GM12864 (cell line): ENCODE measurements at regions not wholly inside any gene's neighbourhood (a gene's known extent, or its start where the extent isn't known, plus 50 kb on each side); places are given as distances from the start of the nearest gene placed in this dataset.

Source experiments
- DNase-seq: peaks from one replicate; pipeline ENCODE4 v3.0.0-alpha.2; 2011; ENCODE audit warnings: low read depth
- H3K4me3 ChIP-seq: 2 replicates; pipeline ENCODE4 v1.5.1; 2011; ENCODE audit warnings: mild to moderate bottlenecking, low read depth, low read length, control low read depth
- TF ChIP-seq, protein P1 (sequence below): IDR thresholded peaks from 2 replicates; pipeline ENCODE4 v1.5.1; 2011; ENCODE audit warnings: low read depth, mild to moderate bottlenecking, moderate library complexity, low read length, control low read depth, inconsistent platforms; ENCODE audit errors: missing control alignments

DNA sequence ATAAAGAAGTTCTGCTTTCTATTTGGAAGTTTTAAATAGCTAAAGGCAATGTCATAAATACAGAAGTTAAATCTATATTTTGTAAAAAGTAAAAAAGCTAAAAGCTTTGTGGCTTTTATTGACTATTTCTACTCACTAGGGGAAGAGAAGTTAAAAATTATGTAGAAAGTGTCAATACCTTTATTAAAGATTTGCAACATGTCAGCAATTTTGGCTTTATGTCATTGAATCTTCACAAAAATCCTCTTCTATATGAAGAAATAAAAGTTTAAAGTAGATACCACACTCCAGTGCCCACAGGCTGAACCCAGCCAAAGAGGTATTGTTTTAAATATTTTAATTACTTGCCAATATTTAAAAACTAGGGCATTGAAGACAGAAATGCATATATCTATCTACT is 160.6 kb upstream of the HSF2 start:
- H3K4me3 ChIP-seq = no peak overlapping the region
- TF ChIP-seq, protein P1, sequence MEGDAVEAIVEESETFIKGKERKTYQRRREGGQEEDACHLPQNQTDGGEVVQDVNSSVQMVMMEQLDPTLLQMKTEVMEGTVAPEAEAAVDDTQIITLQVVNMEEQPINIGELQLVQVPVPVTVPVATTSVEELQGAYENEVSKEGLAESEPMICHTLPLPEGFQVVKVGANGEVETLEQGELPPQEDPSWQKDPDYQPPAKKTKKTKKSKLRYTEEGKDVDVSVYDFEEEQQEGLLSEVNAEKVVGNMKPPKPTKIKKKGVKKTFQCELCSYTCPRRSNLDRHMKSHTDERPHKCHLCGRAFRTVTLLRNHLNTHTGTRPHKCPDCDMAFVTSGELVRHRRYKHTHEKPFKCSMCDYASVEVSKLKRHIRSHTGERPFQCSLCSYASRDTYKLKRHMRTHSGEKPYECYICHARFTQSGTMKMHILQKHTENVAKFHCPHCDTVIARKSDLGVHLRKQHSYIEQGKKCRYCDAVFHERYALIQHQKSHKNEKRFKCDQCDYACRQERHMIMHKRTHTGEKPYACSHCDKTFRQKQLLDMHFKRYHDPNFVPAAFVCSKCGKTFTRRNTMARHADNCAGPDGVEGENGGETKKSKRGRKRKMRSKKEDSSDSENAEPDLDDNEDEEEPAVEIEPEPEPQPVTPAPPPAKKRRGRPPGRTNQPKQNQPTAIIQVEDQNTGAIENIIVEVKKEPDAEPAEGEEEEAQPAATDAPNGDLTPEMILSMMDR = no peak
- no peak for DNase-seq

DNA sequence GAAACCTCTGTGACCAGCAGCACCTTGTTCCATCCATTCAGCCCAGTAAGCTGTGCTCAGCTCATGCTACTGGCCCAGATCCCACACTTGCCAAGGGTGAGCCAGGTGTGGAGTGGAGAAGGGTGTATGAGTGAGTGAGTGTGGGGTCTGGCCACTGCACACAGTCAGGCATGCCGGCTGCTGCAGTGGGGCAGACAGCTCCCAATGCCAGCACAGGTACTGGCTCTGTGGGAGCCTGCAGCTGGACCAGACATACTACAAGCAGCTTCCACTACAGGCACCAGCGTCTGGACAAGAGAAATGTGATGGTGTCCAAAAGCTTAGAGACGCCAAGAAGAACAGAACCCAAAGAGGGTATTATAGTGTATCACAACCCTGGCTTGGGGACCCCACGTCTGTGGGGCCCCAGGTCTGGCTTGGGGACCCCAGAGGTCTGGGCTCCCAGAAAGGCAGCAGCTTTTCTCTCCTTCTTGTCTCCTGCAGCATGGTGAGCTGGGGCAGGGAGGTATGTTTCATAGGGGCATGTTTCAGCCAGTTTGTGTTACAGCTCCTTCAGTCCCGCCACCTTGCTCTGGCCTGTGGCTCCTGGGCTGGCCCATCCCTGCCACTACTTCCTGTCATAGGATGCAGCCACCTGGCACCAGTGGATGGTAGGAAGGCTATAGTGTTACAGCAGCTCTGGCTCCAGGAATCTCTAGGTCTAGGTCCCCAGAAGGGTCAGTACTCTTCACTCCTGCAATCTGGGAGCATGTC is 152.4 kb upstream of the HSF2 start:
- DNase-seq = no peak
- no peak overlapping the region for H3K4me3 ChIP-seq
- TF ChIP-seq, protein P1 = no peak

DNA sequence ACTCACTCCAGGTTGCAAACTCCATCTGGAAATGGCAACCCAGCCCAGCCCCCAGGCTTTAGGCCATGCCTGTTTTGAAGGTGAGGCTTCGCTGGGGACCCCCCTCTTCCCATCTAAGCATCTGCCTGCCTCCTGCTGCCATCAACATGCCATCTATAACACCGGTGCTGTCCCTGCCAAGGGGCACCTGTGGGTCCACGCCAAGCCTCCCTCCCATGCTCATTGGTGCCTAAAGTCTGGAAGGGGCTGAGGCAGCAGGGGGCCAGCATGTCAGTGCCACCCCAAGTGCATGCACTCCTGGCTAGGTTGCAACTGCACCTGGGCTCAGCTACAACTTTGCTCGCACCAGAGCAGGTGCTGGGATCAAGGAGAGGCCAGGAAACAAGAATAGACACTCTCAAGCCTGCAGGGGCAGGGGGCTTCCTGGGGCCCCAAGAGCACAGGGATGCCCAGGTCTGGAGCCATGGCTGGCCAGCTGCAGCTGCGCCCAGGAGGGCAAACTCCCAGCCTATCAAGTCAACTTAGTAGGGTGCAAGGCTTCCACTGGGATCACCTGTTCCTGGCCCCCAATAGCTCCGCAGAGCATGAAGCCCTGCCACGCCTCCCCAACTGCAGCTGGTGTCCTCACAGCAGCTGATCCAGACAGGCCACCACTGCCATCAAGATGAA is 151.3 kb upstream of the HSF2 start:
- DNase-seq = no peak
- H3K4me3 ChIP-seq = no peak overlapping the region
- TF ChIP-seq, protein P1 = no peak

DNA sequence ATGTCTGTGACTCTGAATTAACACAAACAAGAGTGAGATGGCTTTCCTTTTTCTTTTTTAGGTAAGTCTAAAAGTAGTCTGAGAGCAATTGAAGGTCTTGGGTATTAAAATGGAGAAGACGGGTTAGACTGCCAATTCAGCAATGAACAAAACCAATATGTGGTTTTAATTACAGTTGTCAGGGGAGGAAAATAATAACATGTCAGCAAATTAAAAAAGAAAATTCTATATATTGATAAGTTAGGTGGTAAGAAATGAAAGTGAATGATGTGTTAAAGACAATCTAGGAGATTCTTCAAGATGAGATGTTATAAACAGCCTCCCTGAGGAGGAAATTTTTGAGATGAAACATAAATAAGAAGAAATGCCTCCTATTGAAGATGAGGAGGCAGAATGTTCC is 150.6 kb upstream of the HSF2 start:
- no peak for DNase-seq
- TF ChIP-seq, protein P1 = no peak
- no peak overlapping the region for H3K4me3 ChIP-seq

DNA sequence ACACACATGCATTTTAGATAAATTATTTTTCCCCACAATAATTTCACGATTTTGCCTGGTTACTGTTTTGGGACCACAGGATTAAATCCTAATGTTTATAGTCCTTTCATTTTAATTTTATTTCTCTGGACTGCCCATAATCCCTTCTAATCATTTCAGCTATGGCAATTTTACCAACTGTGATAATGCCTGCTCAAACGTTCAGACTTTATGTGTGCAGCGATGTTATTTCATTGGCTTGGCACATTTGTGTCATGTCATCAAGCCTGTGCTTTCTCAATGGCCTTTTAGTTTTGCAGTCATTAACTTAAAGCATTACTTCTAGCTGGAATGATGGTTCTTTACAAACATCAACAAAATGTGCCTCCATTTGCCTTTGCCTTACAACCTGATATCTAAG is 140.6 kb upstream of the HSF2 start:
- no peak for DNase-seq
- TF ChIP-seq, protein P1 = no peak
- H3K4me3 ChIP-seq = no peak overlapping the region

DNA sequence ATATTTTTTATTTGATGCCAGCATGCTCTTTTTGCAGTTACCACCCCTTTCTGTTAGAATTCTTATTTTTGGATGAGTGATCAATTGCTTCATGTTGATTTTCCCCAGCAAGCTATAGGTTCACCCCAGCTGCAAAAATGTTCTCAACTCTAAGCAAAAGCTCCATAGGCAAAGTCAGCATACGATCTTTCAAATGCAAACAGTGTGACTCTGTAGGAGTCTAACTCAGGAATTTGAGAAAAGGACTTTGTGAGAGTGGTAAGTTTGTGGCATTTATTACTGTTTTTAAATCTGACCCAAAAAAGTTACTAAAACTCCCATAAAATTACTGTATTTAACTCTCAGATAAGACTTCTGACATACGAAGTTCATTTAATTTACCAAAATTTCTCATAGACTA is 134.9 kb upstream of the HSF2 start:
- DNase-seq = no peak
- TF ChIP-seq, protein P1 = no peak
- no peak overlapping the region for H3K4me3 ChIP-seq

DNA sequence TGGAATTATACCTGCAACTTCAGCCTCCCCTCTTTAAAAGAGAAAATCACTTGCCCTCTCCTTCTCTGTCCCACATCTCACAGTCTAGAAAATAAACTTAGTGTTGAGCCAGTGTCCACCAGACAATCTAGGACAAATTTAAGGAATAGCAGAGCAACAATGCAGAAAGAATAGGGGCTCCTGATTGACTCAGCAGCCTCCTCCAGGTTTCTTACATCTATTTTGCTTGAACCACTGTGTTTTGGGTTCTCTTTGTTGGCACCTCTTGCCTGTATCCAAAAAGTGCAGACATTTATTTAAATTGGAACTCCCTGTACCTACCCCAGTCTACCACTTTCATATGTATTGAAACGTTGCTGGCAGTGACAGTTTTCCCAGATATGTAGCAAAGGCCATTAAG is 133.7 kb upstream of the HSF2 start:
- DNase-seq = no peak
- TF ChIP-seq, protein P1 = no peak
- no peak overlapping the region for H3K4me3 ChIP-seq
